ENCODE measurements at regions not wholly inside any gene's neighbourhood (a gene's known extent, or its start where the extent isn't known, plus 50 kb on each side); places are given as distances from the start of the nearest gene placed in this dataset.

- DNase-seq: no peak
Observed at GRCh38 chr7:155871211-155871610, 58.9 kb upstream of the SHH start.

- no peak for DNase-seq
Observed at GRCh38 chr7:155870334-155871180, 58.3 kb upstream of the SHH start.

GRCh38 chr7:155869784-155870076 is 57.5 kb upstream of the SHH start:
- DNase-seq: no peak

GRCh38 chr7:155868955-155869783 is 56.9 kb upstream of the SHH start:
- no peak for DNase-seq

GRCh38 chr7:155867734-155868400 is 55.6 kb upstream of the SHH start:
- DNase-seq: no peak

- DNase-seq: no peak
Observed at GRCh38 chr7:155867280-155867679, 55.0 kb upstream of the SHH start.

- DNase-seq: no peak
Observed at GRCh38 chr7:155865830-155866525, 53.7 kb upstream of the SHH start.

- DNase-seq: no peak
Observed at GRCh38 chr7:155864991-155865690, 52.9 kb upstream of the SHH start.

GRCh38 chr7:155864271-155864985 is 52.2 kb upstream of the SHH start:
- no peak for DNase-seq

- no peak for DNase-seq
Observed at GRCh38 chr7:155863721-155864151, 51.5 kb upstream of the SHH start.

GRCh38 chr7:155862123-155862892 is 50.0 kb upstream of the SHH start:
- DNase-seq: no peak
